IPS DF 19.7 (cell line): ENCODE measurements at regions not wholly inside any gene's neighbourhood (a gene's known extent, or its start where the extent isn't known, plus 50 kb on each side); places are given as distances from the start of the nearest gene placed in this dataset.
"Not testable (repeated sequence)": the region's sequence is repeated elsewhere in the genome, so short reads cannot be mapped to it uniquely, and the experiment has no call there.

ENCODE experiments used
- DNase-seq: peaks from one replicate; pipeline ENCODE4 v3.0.0-alpha.2; 2013; ENCODE audit warnings: low read depth, low spot score

DNA sequence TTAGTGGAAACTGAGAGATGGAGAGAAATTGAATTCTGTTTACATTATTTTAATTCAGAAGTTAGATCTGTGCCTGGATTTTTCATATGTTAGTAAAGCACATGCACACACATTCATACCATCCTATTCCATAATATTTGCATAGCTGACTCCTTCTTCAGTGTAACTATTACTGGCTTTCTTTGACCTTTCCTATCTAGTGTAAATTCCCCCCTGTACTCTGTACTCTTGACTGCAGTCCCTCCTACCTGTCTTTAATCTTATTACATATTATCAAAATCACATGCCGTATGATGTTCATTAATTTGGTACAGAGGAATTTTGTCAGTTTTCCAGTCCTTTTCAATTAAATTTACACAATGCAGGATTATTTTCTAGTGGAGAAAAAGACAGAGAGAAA is 417.0 kb upstream of the SOX5 start:
- no peak for DNase-seq

DNA sequence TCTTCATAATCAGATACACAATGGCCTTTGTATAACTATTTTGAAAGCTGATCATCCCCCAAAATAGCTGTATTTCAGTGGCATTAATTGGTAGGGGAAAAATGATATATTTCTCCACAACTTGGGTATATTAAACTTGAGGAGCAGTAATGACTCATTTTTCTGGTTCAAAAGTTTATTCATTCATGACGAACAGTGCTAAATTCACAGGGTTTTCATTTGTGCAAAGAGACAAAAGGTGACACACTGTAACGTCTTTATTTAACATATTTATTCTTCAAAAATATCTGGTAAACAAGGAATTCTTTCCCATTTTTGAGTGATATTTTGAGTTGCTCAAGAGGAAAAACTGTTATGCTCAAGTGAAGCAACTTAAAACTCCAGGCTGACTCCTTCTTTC is 415.5 kb upstream of the SOX5 start:
- no peak for DNase-seq

DNA sequence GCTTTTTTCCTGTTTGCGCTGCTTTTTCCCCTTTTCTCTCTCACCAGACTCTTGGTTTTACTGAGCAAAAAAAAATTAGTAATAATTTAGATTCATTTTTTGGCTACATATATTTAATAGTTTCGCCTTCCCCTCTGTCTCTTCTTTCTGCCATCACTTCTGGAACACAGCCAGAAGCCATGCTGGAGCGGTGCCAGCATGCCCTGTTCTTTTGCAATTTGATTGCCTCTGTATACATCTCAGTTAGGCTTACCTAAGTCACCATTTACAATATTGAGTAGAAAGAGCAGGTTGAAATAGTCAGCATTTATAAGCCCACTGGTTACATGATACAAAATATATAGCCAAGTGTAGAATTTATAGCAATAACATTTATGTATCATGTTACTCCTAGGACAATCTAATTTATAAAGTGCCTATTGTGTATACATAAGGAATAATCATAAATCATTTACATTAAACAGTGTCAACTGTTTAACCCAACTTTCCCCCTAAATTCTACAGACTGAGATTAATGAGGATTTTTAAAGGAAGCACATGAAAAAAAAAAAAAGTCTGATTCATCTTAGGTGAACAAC is 413.8 kb upstream of the SOX5 start:
- no peak for DNase-seq

DNA sequence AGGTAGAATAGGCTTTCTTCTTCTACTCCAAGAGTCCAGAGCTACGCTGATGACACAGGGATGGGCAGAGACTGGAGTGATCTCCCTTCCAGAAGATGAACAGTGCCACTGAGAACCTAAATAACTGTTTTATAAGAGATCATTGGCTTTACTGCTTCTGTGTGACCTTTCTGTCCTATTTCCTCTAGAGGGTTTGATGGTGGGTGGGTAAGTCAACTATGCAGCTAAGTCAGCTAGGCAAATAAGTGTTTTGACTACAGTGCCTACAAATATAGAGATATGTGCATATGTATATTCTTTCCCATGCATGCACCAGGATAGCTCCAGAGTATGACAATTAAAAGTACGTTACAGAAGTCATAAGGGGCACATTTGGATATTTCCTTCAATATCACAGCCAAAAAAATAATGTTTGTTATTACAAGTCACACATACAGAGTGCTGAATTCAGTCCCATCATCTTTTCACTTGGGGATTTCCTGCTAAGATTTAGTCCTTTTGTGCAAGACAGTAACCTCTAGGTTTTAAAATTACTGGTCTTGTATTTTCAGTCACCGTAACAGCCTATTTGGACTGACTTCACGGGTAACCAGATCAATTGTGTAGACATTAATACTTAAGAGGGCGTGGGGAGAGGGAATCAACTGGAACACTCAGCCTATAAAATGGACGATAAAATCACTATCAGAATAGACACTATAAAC is 412.6 kb upstream of the SOX5 start:
- DNase-seq, result no peak

DNA sequence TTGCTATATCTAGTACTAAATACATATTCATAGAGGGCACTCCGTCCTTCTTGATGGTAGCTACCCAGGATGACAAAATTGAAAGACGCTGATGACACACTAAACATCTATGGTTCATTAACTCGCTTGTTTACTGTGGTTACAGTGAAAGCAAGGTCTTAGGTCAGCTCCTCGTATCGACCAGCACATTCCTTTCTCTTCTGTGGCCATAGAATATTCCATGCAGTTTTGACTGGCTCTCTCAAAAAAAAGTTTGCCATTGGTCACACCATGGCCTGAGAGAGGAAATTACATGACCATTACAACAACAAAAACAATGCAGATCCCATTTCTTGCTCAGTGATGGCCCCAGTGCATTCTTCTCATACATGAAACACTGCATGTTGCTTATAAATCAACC is 411.4 kb upstream of the SOX5 start:
- DNase-seq, result no peak

DNA sequence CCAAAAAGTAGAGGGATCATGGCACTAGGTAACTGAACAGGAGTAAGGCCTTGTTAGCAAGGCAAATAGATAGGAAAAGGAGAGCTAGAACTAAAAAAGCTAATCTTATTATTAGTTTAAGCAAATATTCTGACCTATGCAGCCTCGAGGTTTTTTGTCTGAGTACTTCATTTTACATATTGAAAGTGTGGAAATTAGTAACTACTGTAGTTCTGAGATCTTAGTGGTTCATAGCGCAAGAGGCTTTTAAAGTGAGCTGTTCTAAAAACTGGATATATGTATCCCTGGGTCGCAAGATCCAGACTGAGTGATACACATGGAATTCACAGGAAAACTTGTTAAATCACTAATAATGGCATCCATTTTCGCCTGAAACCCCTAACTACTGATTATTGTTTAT is 411.0 kb upstream of the SOX5 start:
- DNase-seq, result no peak

DNA sequence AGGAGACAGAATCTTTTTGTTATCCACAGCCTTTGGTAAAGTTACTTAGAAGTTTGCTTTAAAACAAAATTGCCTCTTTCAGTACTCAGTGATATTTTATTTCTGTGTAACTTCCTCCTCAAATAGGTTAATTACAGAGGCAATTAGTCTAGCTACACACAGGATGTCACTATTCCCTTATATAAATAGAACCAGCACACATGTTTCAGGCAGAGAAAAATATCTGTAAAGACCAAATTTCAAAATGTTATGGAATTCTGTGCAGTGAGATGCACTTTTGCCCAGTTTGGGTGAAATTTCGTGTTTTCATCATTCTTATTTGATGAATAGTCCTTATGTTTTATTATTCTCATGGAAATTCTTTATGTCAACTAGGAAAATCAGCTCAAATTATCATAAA is 410.6 kb upstream of the SOX5 start:
- no peak for DNase-seq

DNA sequence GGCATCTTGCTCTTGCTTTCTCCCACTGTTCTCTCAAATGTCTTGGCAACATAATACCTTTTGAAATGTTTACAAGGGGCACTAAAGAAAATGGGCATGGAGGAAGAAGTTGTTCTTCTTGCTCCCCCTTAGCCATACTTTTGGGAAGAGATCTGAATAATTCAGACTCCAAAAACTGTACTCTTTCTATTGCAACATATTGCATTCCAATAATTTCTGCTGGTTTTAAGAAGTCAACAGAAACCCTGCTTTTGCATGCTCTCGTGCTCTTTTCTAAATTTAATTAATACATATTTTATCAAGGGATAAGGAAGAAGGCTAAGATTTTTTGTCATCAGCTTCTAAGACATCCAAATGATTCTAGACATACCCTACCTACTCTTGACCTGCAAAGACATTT is 409.9 kb upstream of the SOX5 start:
- no peak for DNase-seq

DNA sequence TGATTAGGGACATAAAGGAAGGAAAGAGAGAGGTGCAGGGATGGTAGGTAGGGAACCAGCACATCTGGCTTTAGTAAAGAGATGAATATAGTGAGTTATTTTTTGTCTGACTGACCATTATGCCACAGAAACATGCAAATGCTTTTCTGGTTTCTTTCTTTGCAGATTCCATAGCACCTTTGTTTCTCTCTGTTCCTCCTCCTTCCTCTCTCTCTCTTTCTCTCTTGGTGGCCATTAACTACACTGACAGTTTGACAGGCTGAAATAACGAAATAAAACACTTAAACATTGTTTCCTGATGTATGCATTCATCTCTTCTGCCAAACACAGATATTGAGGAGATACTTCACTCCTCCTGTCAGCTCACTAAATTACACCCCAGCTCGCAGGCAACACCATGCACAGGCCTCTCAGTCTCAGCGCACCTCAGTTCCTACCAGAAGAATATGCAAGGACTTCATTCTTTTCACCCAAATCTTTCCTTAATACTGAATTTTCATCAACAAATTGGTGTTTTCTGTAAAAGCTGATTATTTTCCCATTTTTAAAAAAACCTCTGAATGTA is 406.9 kb upstream of the SOX5 start:
- DNase-seq, result no peak

DNA sequence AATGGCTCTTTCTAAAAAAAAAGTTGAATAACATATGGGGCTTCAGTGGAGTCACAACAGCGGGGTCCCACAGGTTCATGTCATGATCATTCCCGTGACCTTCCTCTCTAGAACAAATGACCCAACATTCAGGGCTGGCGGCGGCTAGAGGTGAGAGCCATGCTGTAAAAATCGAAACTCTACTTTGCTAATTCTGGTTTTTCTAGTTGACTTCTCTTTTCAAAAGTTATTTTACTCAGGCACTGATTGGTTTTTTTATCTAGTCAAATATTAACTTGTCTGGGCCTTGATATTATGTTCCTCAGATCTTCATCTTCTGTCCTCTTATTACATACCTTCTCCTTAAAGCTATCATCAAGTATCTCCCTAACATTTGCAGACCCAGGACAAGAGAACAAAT is 402.9 kb upstream of the SOX5 start:
- no peak for DNase-seq

DNA sequence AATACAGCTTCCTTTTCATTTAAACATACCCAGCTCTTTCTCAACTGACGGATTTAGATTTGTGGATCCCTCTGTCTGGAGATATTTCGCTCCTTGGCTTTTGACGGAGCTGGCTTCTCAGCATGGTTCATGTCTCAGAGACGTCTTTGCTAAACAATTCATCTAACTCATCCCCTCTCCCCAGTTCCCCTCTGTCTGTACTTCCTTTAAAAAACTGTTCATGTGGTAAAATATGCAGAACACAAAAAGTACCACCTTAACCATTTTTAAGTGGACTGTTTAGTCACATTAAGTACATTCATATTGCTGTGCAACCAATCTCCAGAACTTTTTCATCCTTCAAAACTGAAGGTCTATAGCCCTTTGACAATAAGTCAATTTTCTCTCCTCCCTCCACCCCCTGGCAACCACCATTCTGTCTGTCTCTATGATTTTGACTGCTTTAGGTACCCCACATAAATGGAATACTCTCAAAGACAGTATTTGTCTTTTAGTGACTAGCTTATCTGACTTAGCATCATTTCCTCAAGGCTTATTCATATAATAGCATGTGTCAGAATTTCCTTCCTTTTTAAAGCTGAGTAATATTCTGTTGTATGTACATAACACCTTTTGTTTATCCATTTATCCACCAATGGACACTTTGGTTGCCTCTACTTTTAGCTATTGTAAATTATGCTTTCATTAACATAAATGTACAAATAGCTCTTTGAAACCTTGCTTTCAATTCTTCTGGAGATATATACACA is 399.8 kb upstream of the SOX5 start:
- no peak for DNase-seq

DNA sequence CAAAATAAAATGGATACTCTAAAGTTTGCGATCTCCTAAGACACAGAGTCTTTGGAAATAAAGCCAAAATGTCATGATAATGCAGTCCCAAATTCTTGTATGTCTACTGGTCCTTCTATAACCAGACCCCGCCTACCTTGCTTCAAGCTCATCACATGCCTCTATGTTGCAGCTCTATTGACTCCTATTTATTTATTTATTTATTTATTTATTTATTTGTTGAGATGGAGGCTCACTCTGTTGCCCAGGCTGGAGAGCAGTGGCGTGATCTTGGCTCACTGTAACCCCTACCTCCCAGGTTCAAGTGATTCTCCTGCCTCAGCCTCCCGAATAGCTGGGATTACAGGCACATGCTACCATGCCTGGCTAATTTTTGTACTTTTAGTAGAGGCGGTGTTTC is 398.7 kb upstream of the SOX5 start:
- DNase-seq, result not testable (repeated sequence)

DNA sequence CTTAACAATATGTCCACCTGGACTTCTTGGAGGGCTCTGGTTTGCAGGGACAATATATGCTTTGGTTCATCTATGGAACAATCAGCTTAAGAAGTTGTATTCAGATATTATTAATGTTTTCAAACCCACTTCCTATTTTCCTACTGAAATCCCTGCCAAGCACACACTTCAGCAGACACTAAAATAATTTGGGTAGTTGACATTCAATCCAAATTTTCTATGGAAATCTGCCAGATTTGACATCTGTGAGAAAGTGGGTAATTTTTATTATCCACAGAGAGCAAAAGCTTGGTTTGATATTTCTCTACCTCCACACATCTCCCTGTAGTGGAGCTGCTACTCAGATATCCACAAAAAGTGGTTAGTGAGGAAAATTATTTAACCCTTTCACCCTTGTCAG is 378.8 kb upstream of the SOX5 start:
- no peak for DNase-seq

DNA sequence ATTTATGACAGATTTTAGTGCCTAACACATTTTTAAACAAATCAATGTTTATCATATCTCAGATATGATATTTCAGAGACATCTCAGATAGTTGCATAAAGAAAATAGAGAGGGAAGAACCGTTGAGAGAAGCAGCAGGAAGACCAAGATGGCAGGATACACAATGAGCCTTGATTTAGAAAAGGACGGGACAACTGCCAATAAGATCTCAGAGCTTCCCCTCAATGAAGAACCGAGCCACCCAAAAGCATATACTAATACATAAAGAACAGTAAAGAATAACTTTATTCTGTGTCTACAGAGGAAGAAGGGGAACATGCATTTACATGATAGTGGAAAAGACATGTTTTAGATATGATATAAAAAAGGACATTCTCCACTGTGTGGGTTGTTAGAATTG is 375.9 kb upstream of the SOX5 start:
- DNase-seq, result no peak

DNA sequence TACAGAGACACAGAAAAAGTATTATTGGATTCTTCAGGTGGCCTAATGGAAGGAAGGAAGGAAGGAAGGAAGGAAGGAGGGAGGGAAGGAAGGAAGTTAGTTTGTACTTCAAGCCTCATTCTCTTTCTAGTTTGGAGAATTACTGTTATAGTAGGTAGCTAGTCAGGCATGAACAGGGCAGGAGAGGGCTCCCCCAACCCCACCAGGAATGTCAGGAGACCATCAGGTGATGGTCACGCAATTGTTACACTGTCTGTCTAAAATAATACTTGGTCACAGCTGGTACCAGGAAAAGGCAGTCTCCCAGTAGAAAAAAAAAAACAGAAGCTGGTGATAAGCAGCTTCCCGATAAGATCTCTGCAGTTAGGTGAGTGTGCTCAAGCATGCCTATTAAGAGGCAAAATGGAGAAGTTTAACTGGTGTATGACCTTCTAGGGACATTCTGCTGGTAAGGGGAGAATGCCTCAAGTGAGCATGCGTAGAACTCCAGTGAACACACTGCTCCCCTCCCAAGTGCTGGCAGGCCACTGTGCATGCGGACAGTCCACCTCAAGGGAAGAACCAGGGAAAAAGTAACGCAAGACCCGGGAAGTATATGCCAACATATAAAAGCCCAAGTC is 358.4 kb upstream of the SOX5 start:
- DNase-seq, result no peak

DNA sequence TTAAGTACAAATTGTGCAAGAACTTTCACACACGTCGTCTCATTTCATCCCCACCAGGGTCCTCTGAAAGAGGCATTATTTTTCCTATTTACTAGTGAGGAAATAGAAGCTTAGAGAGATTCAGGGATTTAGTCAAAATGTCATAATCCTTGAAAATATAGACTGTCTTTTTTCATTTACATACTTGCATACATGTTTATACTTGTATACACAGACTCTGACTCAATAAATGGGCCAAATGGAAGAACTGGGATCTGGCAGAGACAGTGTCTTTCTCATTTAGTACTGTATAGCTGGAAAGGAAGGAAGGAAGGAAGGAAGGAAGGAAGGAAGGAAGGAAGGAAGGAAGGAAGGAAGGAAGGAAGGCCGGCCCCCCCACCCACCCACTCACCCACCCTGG is 357.7 kb upstream of the SOX5 start:
- no peak for DNase-seq

DNA sequence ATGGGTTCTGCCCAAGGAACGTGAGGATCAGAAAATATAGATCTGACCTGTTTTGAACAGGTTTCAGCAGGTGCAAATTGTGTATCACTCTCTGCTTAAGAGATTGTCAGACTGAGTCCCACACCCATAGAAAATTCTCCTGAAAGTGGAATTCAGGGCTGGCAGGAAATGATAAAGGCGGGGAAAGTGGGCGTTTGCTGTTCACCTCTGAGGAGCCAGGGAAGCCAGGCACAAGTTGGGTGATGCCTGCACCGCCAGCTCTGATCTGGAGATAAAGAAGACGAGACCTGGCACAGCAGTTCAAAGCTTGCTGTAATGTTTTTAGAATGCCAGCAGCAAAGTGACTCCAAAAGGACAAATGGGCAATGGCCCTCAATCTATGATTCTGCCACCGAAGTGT is 356.5 kb upstream of the SOX5 start:
- no peak for DNase-seq

DNA sequence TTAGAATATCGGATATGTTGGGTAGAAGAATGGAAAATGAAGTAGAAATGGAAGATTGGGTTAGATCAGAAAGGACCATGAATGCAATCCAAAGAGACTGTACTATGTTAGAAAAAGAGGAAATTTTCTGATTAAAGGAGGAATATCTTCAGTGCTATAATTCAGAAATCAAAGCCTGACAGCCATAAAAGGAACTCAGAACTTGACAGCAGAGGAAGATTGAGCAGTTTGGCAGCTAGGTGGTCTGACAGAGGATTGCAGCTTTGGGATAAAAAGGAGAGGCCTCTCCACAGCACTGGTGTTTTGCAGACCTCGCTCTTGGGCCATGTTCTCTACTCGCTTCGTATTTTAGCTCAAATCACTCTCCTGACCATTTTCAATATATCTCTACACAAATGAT is 354.8 kb upstream of the SOX5 start:
- DNase-seq, result no peak

DNA sequence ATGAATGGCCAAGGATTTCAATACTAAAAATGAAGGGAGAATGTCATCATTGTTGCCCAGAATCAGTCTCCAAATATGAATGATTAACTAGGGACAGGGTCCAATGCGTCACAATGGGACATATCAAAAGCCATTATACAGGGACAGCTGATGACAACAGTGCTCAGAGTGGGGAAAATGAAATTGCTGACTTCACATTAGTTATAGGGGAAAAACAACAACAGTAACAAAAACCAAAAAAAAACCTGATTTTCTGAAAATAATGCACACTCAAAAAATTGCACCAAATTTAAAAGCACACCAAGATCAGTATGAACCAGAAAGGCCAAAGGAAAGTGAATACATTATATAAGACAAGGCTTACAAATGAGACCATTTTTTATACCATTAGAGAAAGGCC is 353.2 kb upstream of the SOX5 start:
- DNase-seq, result no peak

DNA sequence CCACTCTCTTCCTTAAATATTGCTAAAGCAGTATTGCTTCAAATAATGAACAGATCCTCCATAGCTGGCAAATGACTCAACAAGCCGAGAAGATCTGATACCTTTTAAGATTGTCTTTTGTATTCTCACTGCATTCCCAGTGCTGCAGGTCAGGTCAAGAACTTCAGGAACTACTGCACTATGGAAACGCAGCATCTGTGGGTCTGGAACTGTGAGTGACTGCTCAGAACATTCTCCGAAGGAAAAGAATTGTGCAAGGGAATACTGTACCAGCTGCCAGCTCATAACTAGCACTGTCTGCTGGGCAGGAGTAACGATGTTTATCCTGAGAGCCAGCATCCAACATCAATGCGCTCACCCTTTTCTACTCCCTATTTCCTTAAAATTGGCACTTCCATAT is 348.0 kb upstream of the SOX5 start:
- no peak for DNase-seq

DNA sequence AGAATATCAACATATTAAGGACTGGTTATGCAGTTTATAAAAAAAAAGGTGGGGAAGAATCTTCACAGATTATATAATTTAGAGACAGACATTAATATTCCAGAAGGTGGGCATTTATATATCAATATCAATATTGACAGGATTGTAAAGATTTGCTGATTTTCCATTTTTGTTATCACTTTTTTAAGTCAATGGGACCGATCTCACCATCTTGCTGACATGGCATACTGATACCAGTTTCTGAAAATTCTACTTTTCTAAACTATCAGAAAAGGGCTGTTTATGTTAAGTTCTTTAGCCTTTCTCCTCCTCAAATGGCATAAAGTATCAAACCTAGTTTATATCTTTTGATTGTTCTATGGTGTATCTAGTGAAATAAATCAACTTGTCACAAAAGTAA is 344.1 kb upstream of the SOX5 start:
- no peak for DNase-seq

DNA sequence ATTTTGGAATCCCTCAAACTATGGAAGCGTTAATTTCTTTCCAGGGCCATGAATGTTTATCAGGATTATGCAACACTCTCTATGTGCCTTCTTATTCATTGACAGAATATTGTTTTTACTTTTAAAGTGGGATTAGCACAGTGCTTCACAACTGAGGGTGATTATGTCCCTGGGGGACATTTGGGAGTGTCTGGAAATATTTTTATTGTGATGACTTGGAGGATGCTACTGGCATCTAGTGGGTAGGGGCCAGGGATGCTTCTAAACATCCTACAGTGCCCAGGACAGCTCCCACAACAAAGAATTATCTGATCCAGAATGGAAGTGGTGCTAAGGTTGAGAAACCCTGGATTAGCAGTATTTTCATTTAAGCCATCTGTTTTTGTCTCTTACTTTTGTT is 338.5 kb upstream of the SOX5 start:
- no peak for DNase-seq

DNA sequence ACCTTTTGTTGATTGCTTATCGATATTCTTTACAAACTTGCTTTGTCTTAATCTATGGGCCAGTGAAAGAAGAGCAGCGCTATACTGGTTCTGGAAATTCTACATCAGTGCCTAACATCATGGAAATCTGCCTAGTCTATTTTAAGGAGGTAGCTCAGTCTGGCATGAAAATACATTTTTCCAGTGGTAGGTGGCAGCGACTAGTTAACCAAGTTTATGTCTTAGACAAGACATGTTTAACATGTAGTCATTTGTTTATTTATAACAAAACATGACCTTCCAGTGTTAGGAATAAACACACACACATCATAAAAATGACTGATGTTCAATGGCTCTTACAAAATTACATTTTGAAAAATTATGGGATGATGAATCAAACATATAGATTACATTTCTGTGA is 336.0 kb upstream of the SOX5 start:
- DNase-seq, result no peak
